NCI-H1417 (cell line): ENCODE measurements at regions not wholly inside any gene's neighbourhood (a gene's known extent, or its start where the extent isn't known, plus 50 kb on each side); places are given as distances from the start of the nearest gene placed in this dataset.
A peak's percentile ranks its signal among the peaks of the same experiment; 100 is the strongest.

Source experiments
- DNase-seq, 3 experiments: peaks; one replicate each; lab custom pipeline; 2025; lab: John Stamatoyannopoulos, UW

GRCh38 chr4:23401572-23401971, 488.3 kb downstream of the PPARGC1A start:
- no peak for DNase-seq

DNA sequence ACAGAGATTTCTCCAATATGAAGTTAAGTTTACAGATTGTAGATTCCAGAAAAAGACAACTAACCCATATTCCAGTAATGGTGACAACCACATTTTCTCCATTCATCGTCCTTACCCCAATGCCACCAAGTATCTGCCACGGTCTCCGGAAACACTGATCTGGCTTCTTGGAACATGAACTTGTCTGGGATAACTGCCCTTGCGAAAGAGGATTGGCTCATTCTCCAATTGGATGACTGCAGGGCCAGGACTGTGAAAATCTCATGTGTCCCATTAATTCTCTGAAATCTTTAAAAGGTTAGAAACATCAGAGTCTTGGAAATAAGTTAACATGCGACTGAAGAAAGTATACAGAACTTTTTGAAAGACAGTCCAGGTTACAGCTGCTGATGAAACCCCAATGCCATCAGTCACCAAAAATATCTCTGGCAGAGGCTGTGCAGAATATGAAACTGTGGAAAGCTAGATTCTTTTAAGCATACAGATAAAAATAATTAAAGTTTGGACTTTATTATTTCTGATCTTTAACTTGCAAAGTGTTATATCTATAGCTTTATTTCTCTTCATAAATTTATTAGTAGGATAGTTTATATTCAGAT, 496.9 kb downstream of the PPARGC1A start:
- no peak for DNase-seq

DNA sequence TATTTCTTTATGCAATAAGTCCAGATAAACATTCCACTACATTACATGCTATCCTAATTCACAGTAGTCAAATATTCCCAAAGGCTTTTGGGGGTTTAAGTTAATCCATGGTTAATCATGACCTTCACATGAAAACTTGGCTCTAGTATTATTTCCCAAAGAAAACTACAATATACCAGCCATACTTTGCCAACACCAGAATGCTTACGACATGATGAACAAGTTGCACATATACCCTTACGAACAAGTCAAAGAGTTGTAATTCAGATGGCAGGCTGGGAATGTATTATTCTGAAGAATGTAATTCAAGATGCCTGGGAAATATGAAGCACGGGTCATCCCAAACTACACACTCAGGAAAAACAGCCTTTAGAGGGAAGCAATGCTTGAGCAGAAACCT, 499.6 kb downstream of the PPARGC1A start:
- DNase-seq, result no peak

DNA sequence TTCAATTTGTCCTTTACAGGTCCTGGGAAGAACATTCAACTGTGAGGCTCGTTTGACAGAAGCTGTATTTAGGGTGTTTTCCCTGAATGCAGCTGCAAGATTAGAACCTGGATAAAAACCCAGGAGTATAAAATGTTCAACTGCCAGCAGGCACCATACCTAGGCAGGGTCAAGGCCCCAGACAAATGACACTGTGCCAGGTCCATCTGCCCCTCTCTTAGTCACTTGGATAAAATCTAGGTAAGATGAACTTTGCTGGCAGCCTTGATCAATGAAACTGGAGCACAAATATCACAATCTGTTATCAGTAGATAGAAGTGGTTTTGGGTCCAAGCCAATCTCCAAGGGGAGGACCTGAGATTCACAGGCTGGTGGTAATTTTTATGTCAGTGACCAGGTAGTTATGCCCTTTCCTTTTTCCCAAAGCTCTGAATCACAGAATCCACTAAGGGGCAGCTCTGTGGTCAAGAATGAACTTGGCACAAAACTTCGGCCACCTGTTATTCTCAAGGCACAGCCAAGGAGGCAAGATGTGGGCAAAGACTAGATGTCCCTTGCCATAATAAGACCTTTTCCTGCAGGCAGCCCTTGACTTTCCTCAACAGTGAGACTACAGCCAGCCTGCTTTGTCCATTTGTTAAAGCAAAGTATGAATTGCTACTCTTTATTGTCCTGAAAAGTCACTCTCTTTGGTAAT, 501.0 kb downstream of the PPARGC1A start:
- no peak for DNase-seq

DNA sequence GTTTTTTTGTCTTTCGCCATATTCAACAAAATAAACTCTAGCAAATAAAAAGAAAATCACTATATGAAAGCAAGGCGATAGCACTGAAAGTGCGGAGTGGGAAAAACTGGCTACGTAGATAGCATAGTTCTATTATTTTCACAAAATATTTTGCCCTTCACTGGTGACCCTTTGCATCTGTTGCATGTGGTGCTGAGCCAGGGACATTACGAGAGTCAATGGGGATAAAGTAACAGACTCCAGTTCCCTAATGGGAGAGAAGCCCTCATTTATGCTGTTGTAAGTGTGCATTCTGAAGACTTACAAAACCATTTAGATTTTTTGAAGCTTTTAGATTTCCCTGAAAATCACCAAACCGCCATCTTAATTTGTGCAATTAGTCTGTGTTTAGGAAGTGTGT, 501.6 kb downstream of the PPARGC1A start:
- no peak for DNase-seq

DNA sequence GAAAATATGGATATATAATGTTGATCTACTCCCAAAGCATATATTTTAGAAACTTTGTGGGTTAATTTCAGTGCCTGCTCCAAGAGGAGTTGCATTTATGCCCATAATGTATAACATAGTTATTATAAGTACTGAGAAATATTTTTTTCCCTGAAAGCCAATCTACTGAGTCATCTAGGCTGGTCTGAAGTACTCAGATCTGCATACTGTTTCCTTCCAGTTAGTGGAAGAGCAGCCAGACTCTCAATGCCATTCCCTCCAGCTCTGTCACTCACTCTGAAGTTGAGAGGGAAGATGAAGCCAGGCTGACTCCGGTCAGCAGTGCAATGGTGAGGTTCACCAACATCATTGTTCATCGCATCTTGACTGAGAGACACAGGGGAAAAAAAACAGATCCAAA, 505.1 kb downstream of the PPARGC1A start:
- no peak for DNase-seq

- no peak for DNase-seq
Measured at GRCh38 chr4:23382879-23383278, 507.0 kb downstream of the PPARGC1A start.

DNA sequence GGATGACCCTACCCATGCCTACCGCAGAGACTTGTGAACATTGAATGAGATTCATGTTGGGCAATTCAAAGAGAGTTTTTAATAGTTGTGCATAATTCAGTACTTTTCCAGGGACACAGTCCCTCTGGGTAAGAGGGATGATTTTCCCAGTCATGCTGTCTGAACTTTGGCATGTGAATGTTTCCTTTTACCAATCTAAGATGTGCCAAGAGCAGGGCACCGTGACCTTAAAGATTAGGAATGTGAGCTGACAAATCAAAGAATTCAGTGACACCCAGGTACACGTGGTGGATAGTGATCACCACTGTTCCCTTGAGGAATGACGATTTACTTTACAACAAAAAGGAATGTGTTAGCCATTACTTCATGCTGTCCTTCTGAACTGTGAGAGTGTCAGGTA, 515.6 kb downstream of the PPARGC1A start:
- no peak for DNase-seq

DNA sequence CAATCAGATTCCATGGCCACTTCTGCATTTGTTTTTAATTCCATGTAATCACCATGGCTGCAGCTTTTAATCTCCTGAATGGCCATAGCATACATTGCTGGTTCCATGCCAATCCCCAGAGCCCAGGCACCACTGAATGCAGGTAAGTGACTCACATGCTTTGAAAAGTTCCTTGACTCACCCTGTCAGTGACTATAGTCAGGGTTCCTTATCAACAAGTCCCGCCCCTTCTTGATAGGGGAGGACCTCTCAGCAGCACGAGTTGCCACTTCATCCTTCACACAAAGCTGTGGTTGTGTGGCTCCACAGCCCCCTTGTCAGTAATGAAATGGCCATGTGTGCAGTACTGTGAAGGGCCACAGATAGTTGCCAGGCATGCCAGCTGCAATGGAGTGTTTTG, 516.6 kb downstream of the PPARGC1A start:
- DNase-seq, result peak in 2 of 3 experiments; percentile 8 to 88

GRCh38 chr4:23371533-23371932, 518.3 kb downstream of the PPARGC1A start:
- DNase-seq, result no peak

GRCh38 chr4:23369331-23369730, 520.5 kb downstream of the PPARGC1A start:
- no peak for DNase-seq

DNA sequence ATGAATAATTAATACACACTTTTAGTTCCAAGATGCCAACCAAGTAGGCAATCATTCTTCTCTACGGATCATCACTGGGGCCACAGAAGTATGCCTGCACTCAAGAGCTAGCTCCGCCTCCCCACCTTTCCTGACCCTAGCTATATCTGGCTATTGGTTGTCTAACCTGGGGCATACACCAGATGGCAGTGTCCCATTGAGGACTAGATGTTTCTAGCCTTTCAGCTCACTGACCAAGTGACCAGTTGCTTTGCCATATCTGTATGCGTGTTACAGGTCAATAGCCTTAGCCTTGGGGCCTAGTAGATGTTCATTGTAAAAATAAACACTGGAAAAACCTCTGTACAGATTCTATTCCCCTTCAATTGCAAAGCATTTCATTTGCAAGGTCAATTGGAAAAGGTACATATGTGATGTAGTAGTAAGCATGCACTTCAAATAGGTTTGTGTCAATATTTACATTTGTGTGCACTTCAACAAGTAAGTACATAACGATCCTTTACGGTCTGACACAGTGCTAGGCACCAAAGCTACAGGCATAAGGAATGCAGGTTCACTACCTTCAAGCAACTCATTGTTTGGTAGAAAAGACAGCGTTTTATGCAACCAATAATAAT, 521.7 kb downstream of the PPARGC1A start:
- peak; percentile 44 to 76 (median 52) for DNase-seq

- DNase-seq, result no peak
Measured at GRCh38 chr4:23366557-23366906, 523.3 kb downstream of the PPARGC1A start.

- DNase-seq, result no peak
Measured at GRCh38 chr4:23365871-23366556, 523.8 kb downstream of the PPARGC1A start.

GRCh38 chr4:23365086-23365485, 524.8 kb downstream of the PPARGC1A start:
- DNase-seq, result no peak

DNA sequence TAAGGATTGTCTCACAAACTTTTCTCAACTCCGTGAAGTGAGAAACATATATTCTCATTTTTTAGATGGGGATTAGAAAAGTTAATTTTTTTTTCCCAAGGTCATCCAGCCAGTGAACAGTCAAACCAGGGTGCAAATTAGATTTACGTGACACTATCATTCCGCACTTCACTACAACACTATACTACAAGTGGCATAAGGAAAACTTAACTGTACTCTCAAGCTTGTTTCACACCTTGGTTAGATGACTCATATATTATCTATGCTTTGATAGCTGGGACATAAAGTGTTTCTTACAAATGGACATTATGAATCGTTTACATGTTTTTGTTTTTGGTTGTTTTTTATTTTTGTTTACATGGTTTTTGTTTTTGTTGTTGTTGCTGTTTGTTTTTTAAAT, 525.7 kb downstream of the PPARGC1A start:
- DNase-seq, result no peak

- DNase-seq, result no peak
Measured at GRCh38 chr4:23361453-23361852, 528.4 kb downstream of the PPARGC1A start.

GRCh38 chr4:23360718-23361117, 529.1 kb downstream of the PPARGC1A start:
- no peak for DNase-seq

DNA sequence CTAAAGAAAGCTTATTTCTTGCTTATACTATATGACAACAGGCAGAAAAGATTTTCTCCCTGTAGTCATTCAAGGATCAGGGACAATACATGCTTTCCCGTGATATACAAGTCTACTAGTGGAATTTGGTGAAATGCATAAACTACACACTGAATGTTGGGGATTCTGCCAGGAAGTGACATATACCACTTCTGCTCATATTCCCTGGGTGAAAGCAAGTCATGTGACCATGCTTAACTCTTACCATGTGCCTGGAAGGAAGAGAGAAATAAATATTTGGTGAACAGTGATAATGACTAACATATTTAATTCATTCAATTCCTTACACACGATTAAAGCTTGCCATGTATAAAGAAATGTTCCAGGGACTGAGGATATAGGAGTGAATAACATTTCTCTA, 534.6 kb downstream of the PPARGC1A start:
- no peak for DNase-seq

- no peak for DNase-seq
Measured at GRCh38 chr4:23353200-23353599, 536.6 kb downstream of the PPARGC1A start.

DNA sequence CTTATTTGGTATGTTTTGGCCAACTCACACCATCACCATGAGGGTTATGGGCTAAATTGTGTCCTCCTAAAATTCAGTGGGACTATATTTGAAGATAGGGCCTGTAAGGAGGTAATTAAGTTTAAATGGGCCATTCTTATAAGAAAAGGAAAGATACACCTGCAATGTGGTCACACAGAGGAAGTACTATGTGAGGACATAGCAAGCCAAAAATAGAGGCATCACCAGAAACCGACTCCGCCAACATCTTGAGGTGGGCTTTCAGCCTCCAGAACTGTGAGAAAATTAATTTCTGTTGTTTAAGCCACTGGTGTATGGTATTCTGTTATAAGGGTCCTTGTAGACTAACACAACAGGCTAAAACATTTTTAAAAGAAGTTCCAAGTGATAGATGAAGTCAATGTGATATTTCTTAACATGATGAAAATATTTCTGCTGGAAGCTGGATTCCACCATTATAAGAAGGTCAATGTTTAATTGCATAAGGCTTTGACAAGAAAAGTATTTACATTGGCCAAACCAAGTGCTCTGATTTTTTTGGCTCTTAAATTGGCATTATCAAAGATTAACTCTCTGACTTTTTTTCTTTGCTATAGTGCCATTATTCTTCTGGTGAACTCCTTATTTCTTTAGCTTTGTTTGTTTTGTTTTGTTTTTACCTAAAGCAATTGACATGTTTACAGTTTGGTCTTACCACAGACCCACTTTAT, 540.9 kb downstream of the PPARGC1A start:
- DNase-seq, result no peak

GRCh38 chr4:23337292-23337691, 552.6 kb downstream of the PPARGC1A start:
- DNase-seq, result no peak
